Thyroid gland (tissue), 4 donors: ENCODE measurements at regions not wholly inside any gene's neighbourhood (a gene's known extent, or its start where the extent isn't known, plus 50 kb on each side); places are given as distances from the start of the nearest gene placed in this dataset.

Experiments
- POLR2A ChIP-seq, 2 donors: fragments of 450-650 bp; IDR thresholded peaks; one replicate each; pipeline ENCODE4 v1.6.1; 2017; ENCODE audit warnings: antibody characterized with exemption in 2 of 2, mild to moderate bottlenecking in 2 of 2, moderate library complexity in 1 of 2
- TF ChIP-seq, protein P1 (sequence below), 6 experiments: fragments of 200-600 bp in 3 of 6; fragments of 450-650 bp in 3 of 6; sonication (generic) in 3 of 6; IDR thresholded peaks; one replicate each; pipeline ENCODE4 v1.5.1; 2016 to 2019; ENCODE audit warnings: antibody characterized with exemption in 6 of 6, mild to moderate bottlenecking in 2 of 6, inconsistent platforms in 1 of 6, moderate library complexity in 1 of 6

DNA sequence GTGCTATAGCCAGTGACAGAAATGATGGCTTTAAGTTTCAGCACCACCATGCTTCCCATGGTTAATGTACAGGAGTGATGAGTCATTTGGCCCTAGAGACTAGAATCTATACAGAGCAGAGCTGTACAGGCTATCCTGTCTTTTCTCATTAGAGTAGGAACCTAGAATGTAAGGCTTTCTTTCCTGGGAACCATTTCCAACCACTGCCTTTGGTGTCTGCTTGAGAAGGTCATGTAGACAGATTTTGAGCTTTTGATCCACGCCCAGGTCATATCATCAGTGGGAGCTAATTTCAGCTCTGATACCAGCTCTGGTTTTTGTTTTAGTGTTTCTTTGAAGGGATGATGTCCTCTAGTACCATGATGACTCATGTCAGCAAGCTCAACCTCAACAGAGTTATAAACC is 543.1 kb downstream of the NTRK3 start:
- TF ChIP-seq, protein P1, sequence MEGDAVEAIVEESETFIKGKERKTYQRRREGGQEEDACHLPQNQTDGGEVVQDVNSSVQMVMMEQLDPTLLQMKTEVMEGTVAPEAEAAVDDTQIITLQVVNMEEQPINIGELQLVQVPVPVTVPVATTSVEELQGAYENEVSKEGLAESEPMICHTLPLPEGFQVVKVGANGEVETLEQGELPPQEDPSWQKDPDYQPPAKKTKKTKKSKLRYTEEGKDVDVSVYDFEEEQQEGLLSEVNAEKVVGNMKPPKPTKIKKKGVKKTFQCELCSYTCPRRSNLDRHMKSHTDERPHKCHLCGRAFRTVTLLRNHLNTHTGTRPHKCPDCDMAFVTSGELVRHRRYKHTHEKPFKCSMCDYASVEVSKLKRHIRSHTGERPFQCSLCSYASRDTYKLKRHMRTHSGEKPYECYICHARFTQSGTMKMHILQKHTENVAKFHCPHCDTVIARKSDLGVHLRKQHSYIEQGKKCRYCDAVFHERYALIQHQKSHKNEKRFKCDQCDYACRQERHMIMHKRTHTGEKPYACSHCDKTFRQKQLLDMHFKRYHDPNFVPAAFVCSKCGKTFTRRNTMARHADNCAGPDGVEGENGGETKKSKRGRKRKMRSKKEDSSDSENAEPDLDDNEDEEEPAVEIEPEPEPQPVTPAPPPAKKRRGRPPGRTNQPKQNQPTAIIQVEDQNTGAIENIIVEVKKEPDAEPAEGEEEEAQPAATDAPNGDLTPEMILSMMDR (IDR thresholded peaks at IDR 0.05) = no peak
- no peak for TF ChIP-seq POLR2A (IDR thresholded peaks at IDR 0.05)
